Psoas muscle (tissue), 7 donors: ENCODE measurements at regions not wholly inside any gene's neighbourhood (a gene's known extent, or its start where the extent isn't known, plus 50 kb on each side); places are given as distances from the start of the nearest gene placed in this dataset.
A peak's percentile ranks its signal among the peaks of the same experiment; 100 is the strongest.

ENCODE experiments used
- ATAC-seq, 4 donors: fragments of 200-7000 bp; cut with Tn5 transposase; one replicate each; pipeline ENCODE4 v1.9.1; 2020; ENCODE audit warnings: moderate library complexity in 3 of 4, mild to moderate bottlenecking in 2 of 4
- DNase-seq, 2 donors: peaks; one replicate each; pipeline ENCODE4 v3.0.0-alpha.2; 2020
- H3K27ac ChIP-seq: fragments of 200-600 bp; one replicate; pipeline ENCODE4 v1.8.0; 2022
- H3K27me3 ChIP-seq, 3 donors: fragments of 200-600 bp in 1 of 3; one replicate each; pipeline versions ENCODE4 v1.6.1 to v1.8.0; 2013 to 2022; ENCODE audit warnings: low read length in 2 of 3, mild to moderate bottlenecking in 2 of 3, moderate library complexity in 1 of 3; ENCODE audit not compliant: insufficient read depth in 3 of 3
- H3K36me3 ChIP-seq, 2 donors: fragments of 200-600 bp in 1 of 2; one replicate each; pipeline versions ENCODE4 v1.6.1 to v1.8.0; 2013 to 2022; ENCODE audit warnings: low read depth in 1 of 2, mild to moderate bottlenecking in 1 of 2, moderate library complexity in 1 of 2; ENCODE audit not compliant: insufficient read depth in 1 of 2
- H3K4me1 ChIP-seq: fragments of 200-600 bp; one replicate; pipeline ENCODE4 v1.8.0; 2022
- H3K4me3 ChIP-seq: fragments of 200-600 bp; one replicate; pipeline ENCODE4 v1.8.0; 2022; ENCODE audit warnings: mild to moderate bottlenecking
- H3K9me3 ChIP-seq: fragments of 200-600 bp; one replicate; pipeline ENCODE4 v1.8.0; 2022
- CTCF ChIP-seq: fragments of 200-600 bp; IDR thresholded peaks from one replicate; pipeline ENCODE4 v1.8.0; 2022; ENCODE audit warnings: antibody characterized with exemption
- WGBS, 3 donors: extraction: QIAGEN DNeasy Blood & Tissue Kit; methylation state at CpG; one replicate each; pipeline versions ENCODE4 v1.1.6 to v1.1.7; 2013; 5-methylcytosine and 5-hydroxymethylcytosine counted together
- intact Hi-C, 2 donors: fragments of 100-400 bp; cut with DNase I; formaldehyde crosslinking; loops; one replicate each; pipeline versions ENCODE4 v1.11.0 to v1.14.2; 2022
- donor health status: healthy with polysubstance abuse.
- donor health status: DM: no; HTN: no; CAD: no; lungs with moderate emphysema.
- donor health status: Bipolar disorder and iron deficiency.
- donor health status: healthy.
- donor health status: DM: yes; HTN: yes; CAD: no.
- donor health status: DM: no; HTN: no; CAD: no.
- donor health status: DM: yes; HTN: yes; CAD: no.

- Histone ChIP-seq H3K27me3 (no peaks in the 10 kb centered on the region), H3K36me3 (no peaks in the 10 kb centered on the region), H3K9me3 (no peaks in the 10 kb centered on the region), H3K4me1 (peaks cover 15% of the 10 kb centered on the region), H3K27ac (no peak overlapping the region), H3K4me3 (no peak overlapping the region)
- DNase-seq (no peak), ATAC-seq (no peak)
- TF ChIP-seq CTCF = no peak
- intact Hi-C loops = no loop called here
Measured at GRCh38 chr5:57896576-57896975, 414.0 kb upstream of the ACTBL2 start.

- Histone ChIP-seq H3K9me3 (no peaks in the 10 kb centered on the region), H3K4me3 (no peak overlapping the region), H3K27me3 (no peaks in the 10 kb centered on the region), H3K36me3 (no peaks in the 10 kb centered on the region), H3K27ac (no peak overlapping the region), H3K4me1 (peaks cover 8% of the 10 kb centered on the region)
- intact Hi-C loops = no loop called here
- ATAC-seq = no peak
- no peak for DNase-seq
- WGBS, 3 donors = 55 to 74% (median 70%) methylated on average over 1 of the region's 1 CpG
- no peak for TF ChIP-seq CTCF
Measured at GRCh38 chr5:57895766-57896165, 413.2 kb upstream of the ACTBL2 start.

- intact Hi-C loops = no loop called here
- no peaks in the 10 kb centered on the region for H3K27me3 ChIP-seq
- no peak overlapping the region for H3K27ac ChIP-seq
- H3K4me3 ChIP-seq = no peak overlapping the region
- H3K9me3 ChIP-seq = no peaks in the 10 kb centered on the region
- TF ChIP-seq CTCF = no peak
- H3K4me1 ChIP-seq = no peaks in the 10 kb centered on the region
- WGBS, 3 donors = 94 to 97% (median 95%) methylated on average over 1 of the region's 1 CpG
- ATAC-seq (no peak), DNase-seq (no peak)
- H3K36me3 ChIP-seq = no peaks in the 10 kb centered on the region
Measured at GRCh38 chr5:57893926-57894325, 411.3 kb upstream of the ACTBL2 start.

GRCh38 chr5:57891443-57891842, 408.8 kb upstream of the ACTBL2 start:
- no peaks in the 10 kb centered on the region for H3K36me3 ChIP-seq
- H3K4me1 ChIP-seq = no peaks in the 10 kb centered on the region
- no peaks in the 10 kb centered on the region for H3K27me3 ChIP-seq
- WGBS, 3 donors = 78 to 86% (median 80%) methylated on average over 1 of the region's 1 CpG
- ATAC-seq (no peak), DNase-seq (no peak)
- no peak overlapping the region for H3K27ac ChIP-seq
- H3K9me3 ChIP-seq = no peaks in the 10 kb centered on the region
- H3K4me3 ChIP-seq = no peak overlapping the region
- TF ChIP-seq CTCF = no peak
- intact Hi-C loops = no loop called here

GRCh38 chr5:57889558-57889957, 406.9 kb upstream of the ACTBL2 start:
- 52 to 77% (median 69%) methylated on average over 5 of the region's 5 CpGs for WGBS, 3 donors
- no peaks in the 10 kb centered on the region for H3K27me3 ChIP-seq

More at GRCh38 chr5:57889558-57889957, 406.9 kb upstream of the ACTBL2 start:
- H3K36me3 ChIP-seq = no peaks in the 10 kb centered on the region
- no peaks in the 10 kb centered on the region for H3K4me1 ChIP-seq
- no peak overlapping the region for H3K27ac ChIP-seq
- intact Hi-C loops = loop anchor here (1.0 to 10.0 kb wide), 7 partner anchors 105 to 592 kb away; partner anchors contain the start of gene PLK2 (in 2 of the 2)
- ATAC-seq (peak; percentile 54 to 88 (median 73)), DNase-seq (no peak)
- no peaks in the 10 kb centered on the region for H3K9me3 ChIP-seq
- no peak overlapping the region for H3K4me3 ChIP-seq
- peak; percentile 43 for TF ChIP-seq CTCF
